ENCODE measurements at regions not wholly inside any gene's neighbourhood (a gene's known extent, or its start where the extent isn't known, plus 50 kb on each side); places are given as distances from the start of the nearest gene placed in this dataset.
"Not testable (repeated sequence)": the region's sequence is repeated elsewhere in the genome, so short reads cannot be mapped to it uniquely, and the experiment has no call there.

GRCh38 chr18:10105118-10105517 is 191.3 kb downstream of the VAPA start:
- H3K27me3 ChIP-seq (replicated peaks in 1 of 2; ENCODE audit: control insufficient read depth in 2 of 2, extremely low read depth in 1 of 2, insufficient read depth in 2 of 2, low read length in 1 of 2); H3K27me3 Mint-ChIP-seq; ATAC-seq (replicated peaks in 1 of 4); H3K9me3 ChIP-seq; H3K4me1 ChIP-seq (ENCODE audit: control insufficient read depth in 1 of 2, extremely low read depth in 1 of 2, insufficient read depth in 2 of 2, low read length in 2 of 2); CTCF ChIA-PET; H3K4me3 ChIP-seq (ENCODE audit: control insufficient read depth in 1 of 2, extremely low read depth in 1 of 2, low read length in 1 of 2); POLR2A ChIA-PET; H3K36me3 Mint-ChIP-seq; H3K4me3 Mint-ChIP-seq; H3K36me3 ChIP-seq (ENCODE audit: control insufficient read depth in 2 of 2, extremely low read depth in 1 of 2, insufficient read depth in 1 of 2, low read length in 1 of 2); H3K4me1 Mint-ChIP-seq; DNase-seq; H3K27ac ChIP-seq (ENCODE audit: low read length); H3K27ac Mint-ChIP-seq: not testable (repeated sequence)
- H3K9me3 Mint-ChIP-seq: peaks cover 5 to 14% (median 5%) of the 10 kb centered on the region in 3 donors
- no CpG with 5 or more reads among the region's 1 CpG for WGBS (ENCODE audit: insufficient coverage)

- Mint-ChIP-seq H3K27me3 (peaks cover 4 to 5% of the 10 kb centered on the region in 2 donors), H3K27ac (no peak overlapping the region), H3K36me3 (no peaks in the 10 kb centered on the region), H3K4me3 (no peak overlapping the region), H3K9me3 (no peaks in the 10 kb centered on the region), H3K4me1 (no peaks in the 10 kb centered on the region)
- Histone ChIP-seq H3K9me3 (no peaks in the 10 kb centered on the region), H3K36me3 (ENCODE audit: control insufficient read depth in 2 of 2, extremely low read depth in 1 of 2, insufficient read depth in 1 of 2, low read length in 1 of 2) (no peaks in the 10 kb centered on the region), H3K27me3 (replicated peaks in 1 of 2; ENCODE audit: control insufficient read depth in 2 of 2, extremely low read depth in 1 of 2, insufficient read depth in 2 of 2, low read length in 1 of 2) (peaks cover 0 to 14% of the 10 kb centered on the region in 2 experiments), H3K4me1 (ENCODE audit: control insufficient read depth in 1 of 2, extremely low read depth in 1 of 2, insufficient read depth in 2 of 2, low read length in 2 of 2) (no peaks in the 10 kb centered on the region), H3K27ac (ENCODE audit: low read length) (no peak overlapping the region), H3K4me3 (ENCODE audit: control insufficient read depth in 1 of 2, extremely low read depth in 1 of 2, low read length in 1 of 2) (no peak overlapping the region)
- ChIA-PET CTCF (no interaction called here), POLR2A (no interaction called here)
- WGBS (ENCODE audit: insufficient coverage): no CpG with 5 or more reads among the region's 1 CpG
- no peak for ATAC-seq (replicated peaks in 1 of 4)
- no peak for DNase-seq
Measured at GRCh38 chr18:10111191-10111590, 197.4 kb downstream of the VAPA start.

- peaks cover 4 to 5% of the 10 kb centered on the region in 2 donors for H3K27me3 Mint-ChIP-seq
- Histone ChIP-seq H3K9me3 (no peaks in the 10 kb centered on the region), H3K27ac (ENCODE audit: low read length) (no peak overlapping the region), H3K27me3 (replicated peaks in 1 of 2; ENCODE audit: control insufficient read depth in 2 of 2, extremely low read depth in 1 of 2, insufficient read depth in 2 of 2, low read length in 1 of 2) (peaks cover 0 to 14% of the 10 kb centered on the region in 2 experiments), H3K36me3 (ENCODE audit: control insufficient read depth in 2 of 2, extremely low read depth in 1 of 2, insufficient read depth in 1 of 2, low read length in 1 of 2) (no peaks in the 10 kb centered on the region), H3K4me3 (ENCODE audit: control insufficient read depth in 1 of 2, extremely low read depth in 1 of 2, low read length in 1 of 2) (no peak overlapping the region), H3K4me1 (ENCODE audit: control insufficient read depth in 1 of 2, extremely low read depth in 1 of 2, insufficient read depth in 2 of 2, low read length in 2 of 2) (no peaks in the 10 kb centered on the region)
- no peak overlapping the region for H3K4me3 Mint-ChIP-seq
- no peaks in the 10 kb centered on the region for H3K36me3 Mint-ChIP-seq
- ChIA-PET CTCF (no interaction called here), POLR2A (interaction anchor here in 1 of 2 donors (0.5 kb wide), 1 partner anchor 9 kb away, joined by 5 read pairs; no protein-coding TSS in a partner anchor)
- no peak overlapping the region for H3K27ac Mint-ChIP-seq
- no peaks in the 10 kb centered on the region for H3K9me3 Mint-ChIP-seq
- WGBS (ENCODE audit: insufficient coverage): 85% methylated on average over 5 of the region's 10 CpGs
- no peaks in the 10 kb centered on the region for H3K4me1 Mint-ChIP-seq
- DNase-seq (no peak), ATAC-seq (replicated peaks in 1 of 4) (no peak)
Measured at GRCh38 chr18:10111944-10112343, 198.1 kb downstream of the VAPA start.

GRCh38 chr18:10113121-10114022 is 199.6 kb downstream of the VAPA start:
- Mint-ChIP-seq H3K9me3 (peaks cover 0 to 2% (median 1%) of the 10 kb centered on the region in 3 donors), H3K4me1 (no peaks in the 10 kb centered on the region), H3K27ac (no peak overlapping the region), H3K36me3 (no peaks in the 10 kb centered on the region), H3K27me3 (peaks cover 4 to 5% of the 10 kb centered on the region in 2 donors), H3K4me3 (no peak overlapping the region)
- POLR2A ChIA-PET: no interaction called here
- no peak overlapping the region for H3K27ac ChIP-seq (ENCODE audit: low read length)
- ATAC-seq (replicated peaks in 1 of 4) (no peak), DNase-seq (no peak)
- no peak overlapping the region for H3K4me3 ChIP-seq (ENCODE audit: control insufficient read depth in 1 of 2, extremely low read depth in 1 of 2, low read length in 1 of 2)
- no peaks in the 10 kb centered on the region for H3K9me3 ChIP-seq
- H3K27me3 ChIP-seq (replicated peaks in 1 of 2; ENCODE audit: control insufficient read depth in 2 of 2, extremely low read depth in 1 of 2, insufficient read depth in 2 of 2, low read length in 1 of 2): peaks cover 0 to 14% of the 10 kb centered on the region in 2 experiments
- 87% methylated on average over 5 of the region's 8 CpGs for WGBS (ENCODE audit: insufficient coverage)
- no peaks in the 10 kb centered on the region for H3K4me1 ChIP-seq (ENCODE audit: control insufficient read depth in 1 of 2, extremely low read depth in 1 of 2, insufficient read depth in 2 of 2, low read length in 2 of 2)
- CTCF ChIA-PET: no interaction called here
- no peaks in the 10 kb centered on the region for H3K36me3 ChIP-seq (ENCODE audit: control insufficient read depth in 2 of 2, extremely low read depth in 1 of 2, insufficient read depth in 1 of 2, low read length in 1 of 2)

DNA sequence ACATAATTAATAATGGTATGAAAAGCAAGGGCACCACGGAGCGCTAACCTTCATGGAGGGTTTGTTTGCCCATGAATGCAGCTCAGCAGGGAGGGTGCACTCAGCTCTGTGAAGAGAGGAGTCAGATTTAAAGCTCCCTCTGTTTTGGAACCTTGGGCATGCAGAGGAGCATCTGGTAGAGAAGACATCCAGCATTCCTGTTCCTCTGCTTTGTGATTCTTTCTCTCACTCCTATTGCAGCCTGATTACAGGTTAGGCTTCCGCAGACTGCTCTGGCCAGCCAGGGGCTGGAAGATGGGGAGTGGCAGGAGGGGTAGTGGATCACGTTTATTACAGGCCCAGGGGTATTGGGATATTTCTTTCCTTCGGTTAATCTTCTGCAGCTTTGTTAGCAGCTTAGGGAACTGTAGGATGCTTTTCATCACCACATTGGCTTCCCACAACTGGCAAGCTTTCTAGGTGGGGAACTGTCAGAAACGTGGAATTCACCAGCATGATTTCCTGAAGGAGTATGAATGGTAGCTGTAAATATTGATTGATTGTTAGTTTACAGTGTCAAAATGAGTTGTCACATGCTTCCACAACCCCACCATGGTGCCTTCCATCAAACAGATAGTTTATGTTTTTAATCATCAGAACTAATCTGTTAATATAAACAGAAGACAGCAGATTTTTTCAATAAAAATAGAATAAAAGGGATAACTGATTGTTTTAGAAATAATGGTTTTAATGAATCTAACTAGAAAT is 201.1 kb downstream of the VAPA start:
- Histone ChIP-seq H3K4me1 (ENCODE audit: control insufficient read depth in 1 of 2, extremely low read depth in 1 of 2, insufficient read depth in 2 of 2, low read length in 2 of 2) (no peaks in the 10 kb centered on the region), H3K27me3 (replicated peaks in 1 of 2; ENCODE audit: control insufficient read depth in 2 of 2, extremely low read depth in 1 of 2, insufficient read depth in 2 of 2, low read length in 1 of 2) (peaks cover 0 to 14% of the 10 kb centered on the region in 2 experiments)
- no CpG with 5 or more reads among the region's 6 CpGs for WGBS (ENCODE audit: insufficient coverage)

DNA sequence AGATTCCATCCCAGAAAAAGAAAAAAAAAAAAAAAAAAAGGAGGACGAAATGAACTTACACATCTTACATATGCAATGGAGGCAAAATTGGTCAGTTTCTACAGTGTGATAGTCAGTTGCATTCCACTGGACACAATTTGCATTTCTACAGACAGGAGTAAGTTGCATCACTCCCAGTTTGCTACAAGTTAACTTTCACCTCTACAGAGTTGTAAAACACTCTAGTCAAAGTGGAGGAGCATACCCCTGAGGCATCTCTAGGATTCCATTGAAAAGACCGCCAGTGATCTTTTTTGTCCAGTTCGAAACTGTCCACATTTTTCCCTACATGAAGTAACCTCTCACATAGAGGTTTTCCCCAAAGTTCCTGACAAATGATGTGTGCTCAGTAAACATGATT is 202.8 kb downstream of the VAPA start:
- DNase-seq (no peak), ATAC-seq (replicated peaks in 1 of 4) (no peak)
- H3K36me3 Mint-ChIP-seq: no peaks in the 10 kb centered on the region
- WGBS (ENCODE audit: insufficient coverage): no CpG with 5 or more reads among the region's 3 CpGs
- H3K27ac ChIP-seq (ENCODE audit: low read length): no peak overlapping the region
- no peak overlapping the region for H3K27ac Mint-ChIP-seq
- POLR2A ChIA-PET: no interaction called here
- no peak overlapping the region for H3K4me3 ChIP-seq (ENCODE audit: control insufficient read depth in 1 of 2, extremely low read depth in 1 of 2, low read length in 1 of 2)
- H3K9me3 ChIP-seq: no peaks in the 10 kb centered on the region
- no peak overlapping the region for H3K4me3 Mint-ChIP-seq
- CTCF ChIA-PET: no interaction called here
- no peaks in the 10 kb centered on the region for H3K4me1 ChIP-seq (ENCODE audit: control insufficient read depth in 1 of 2, extremely low read depth in 1 of 2, insufficient read depth in 2 of 2, low read length in 2 of 2)
- no peaks in the 10 kb centered on the region for H3K4me1 Mint-ChIP-seq
- peaks cover 0 to 9% of the 10 kb centered on the region in 2 experiments for H3K27me3 ChIP-seq (replicated peaks in 1 of 2; ENCODE audit: control insufficient read depth in 2 of 2, extremely low read depth in 1 of 2, insufficient read depth in 2 of 2, low read length in 1 of 2)
- peaks cover 0 to 1% of the 10 kb centered on the region in 2 donors for H3K27me3 Mint-ChIP-seq
- no peaks in the 10 kb centered on the region for H3K36me3 ChIP-seq (ENCODE audit: control insufficient read depth in 2 of 2, extremely low read depth in 1 of 2, insufficient read depth in 1 of 2, low read length in 1 of 2)
- peaks cover 0 to 5% (median 4%) of the 10 kb centered on the region in 3 donors for H3K9me3 Mint-ChIP-seq

More for the DNA sequence above, 201.1 kb downstream of the VAPA start:
- ChIA-PET CTCF (interaction anchor here in 1 of 2 donors (0.6 kb wide), 1 partner anchor 1302 kb away, joined by 3 read pairs; no protein-coding TSS in a partner anchor), POLR2A (no interaction called here)
- Mint-ChIP-seq H3K27ac (no peak overlapping the region), H3K9me3 (peaks cover 0 to 5% (median 4%) of the 10 kb centered on the region in 3 donors), H3K4me1 (no peaks in the 10 kb centered on the region), H3K36me3 (no peaks in the 10 kb centered on the region), H3K4me3 (no peak overlapping the region), H3K27me3 (peaks cover under 1 to 4% of the 10 kb centered on the region in 2 donors)
- Histone ChIP-seq H3K36me3 (ENCODE audit: control insufficient read depth in 2 of 2, extremely low read depth in 1 of 2, insufficient read depth in 1 of 2, low read length in 1 of 2) (no peaks in the 10 kb centered on the region), H3K9me3 (no peaks in the 10 kb centered on the region), H3K27ac (ENCODE audit: low read length) (no peak overlapping the region), H3K4me3 (ENCODE audit: control insufficient read depth in 1 of 2, extremely low read depth in 1 of 2, low read length in 1 of 2) (no peak overlapping the region)
- ATAC-seq (replicated peaks in 1 of 4): no peak
- DNase-seq: no peak

All from T-cell (primary cell).